Activated T-cell treated with anti-CD3 and anti-CD28 coated beads, Interleukin-2, amount 50 U/mL, for 24 hours (primary cell): ENCODE measurements at regions not wholly inside any gene's neighbourhood (a gene's known extent, or its start where the extent isn't known, plus 50 kb on each side); places are given as distances from the start of the nearest gene placed in this dataset.

ENCODE experiments used
- DNase-seq: peaks from one replicate; pipeline ENCODE4 v3.0.0-alpha.2; 2020
- H3K27ac Mint-ChIP-seq: 2 replicates; pipeline ENCODE4 v1.8.0; 2020; ENCODE audit warnings: mild to moderate bottlenecking, mixed read lengths
- H3K27me3 Mint-ChIP-seq: 2 replicates; pipeline ENCODE4 v1.8.0; 2020; ENCODE audit warnings: mixed read lengths
- H3K36me3 Mint-ChIP-seq: 2 replicates; pipeline ENCODE4 v1.8.0; 2020; ENCODE audit warnings: low read depth, mixed read lengths
- H3K4me1 Mint-ChIP-seq: 2 replicates; pipeline ENCODE4 v1.8.0; 2020; ENCODE audit warnings: low read depth, mixed read lengths
- H3K4me3 Mint-ChIP-seq: 2 replicates; pipeline ENCODE4 v1.8.0; 2020; ENCODE audit warnings: mild to moderate bottlenecking, moderate library complexity, mixed read lengths
- H3K9me3 Mint-ChIP-seq: 2 replicates; pipeline ENCODE4 v1.8.0; 2020; ENCODE audit warnings: mixed read lengths

- H3K4me3 Mint-ChIP-seq = no peak overlapping the region
- H3K27ac Mint-ChIP-seq = no peak overlapping the region
- H3K36me3 Mint-ChIP-seq = no peaks in the 10 kb centered on the region
- no peaks in the 10 kb centered on the region for H3K4me1 Mint-ChIP-seq
- peaks cover 16% of the 10 kb centered on the region for H3K9me3 Mint-ChIP-seq
- no peaks in the 10 kb centered on the region for H3K27me3 Mint-ChIP-seq
- no peak for DNase-seq
Observed at GRCh38 chr9:108142504-108143201, 653.1 kb upstream of the KLF4 start.

- Mint-ChIP-seq H3K4me3 (no peak overlapping the region), H3K36me3 (no peaks in the 10 kb centered on the region), H3K27me3 (no peaks in the 10 kb centered on the region), H3K4me1 (no peaks in the 10 kb centered on the region), H3K9me3 (peaks cover 11% of the 10 kb centered on the region), H3K27ac (no peak overlapping the region)
- no peak for DNase-seq
Observed at GRCh38 chr9:108142142-108142503, 652.6 kb upstream of the KLF4 start.

- no peaks in the 10 kb centered on the region for H3K4me1 Mint-ChIP-seq
- H3K27me3 Mint-ChIP-seq = no peaks in the 10 kb centered on the region
- peaks cover 4% of the 10 kb centered on the region for H3K9me3 Mint-ChIP-seq
- H3K4me3 Mint-ChIP-seq = no peak overlapping the region
- no peak for DNase-seq
- no peak overlapping the region for H3K27ac Mint-ChIP-seq
- H3K36me3 Mint-ChIP-seq = no peaks in the 10 kb centered on the region
Observed at GRCh38 chr9:108139900-108140299, 650.3 kb upstream of the KLF4 start.

GRCh38 chr9:108138516-108138915 is 648.9 kb upstream of the KLF4 start:
- H3K27me3 Mint-ChIP-seq = no peaks in the 10 kb centered on the region
- H3K27ac Mint-ChIP-seq = no peak overlapping the region
- DNase-seq = no peak
- H3K9me3 Mint-ChIP-seq = peaks cover 4% of the 10 kb centered on the region
- H3K4me1 Mint-ChIP-seq = no peaks in the 10 kb centered on the region
- H3K4me3 Mint-ChIP-seq = no peak overlapping the region
- H3K36me3 Mint-ChIP-seq = no peaks in the 10 kb centered on the region

GRCh38 chr9:108136656-108137055 is 647.1 kb upstream of the KLF4 start:
- no peak overlapping the region for H3K4me3 Mint-ChIP-seq
- H3K36me3 Mint-ChIP-seq = no peaks in the 10 kb centered on the region
- peaks cover 4% of the 10 kb centered on the region for H3K9me3 Mint-ChIP-seq
- no peaks in the 10 kb centered on the region for H3K27me3 Mint-ChIP-seq
- no peak for DNase-seq
- no peaks in the 10 kb centered on the region for H3K4me1 Mint-ChIP-seq
- no peak overlapping the region for H3K27ac Mint-ChIP-seq

GRCh38 chr9:108134486-108135128 is 645.0 kb upstream of the KLF4 start:
- Mint-ChIP-seq H3K9me3 (peaks cover 2% of the 10 kb centered on the region), H3K36me3 (no peaks in the 10 kb centered on the region), H3K4me1 (no peaks in the 10 kb centered on the region), H3K27me3 (no peaks in the 10 kb centered on the region), H3K27ac (no peak overlapping the region), H3K4me3 (no peak overlapping the region)
- no peak for DNase-seq

- H3K27me3 Mint-ChIP-seq = no peaks in the 10 kb centered on the region
- H3K9me3 Mint-ChIP-seq = peaks cover 2% of the 10 kb centered on the region
- no peak for DNase-seq
- H3K27ac Mint-ChIP-seq = no peak overlapping the region
- H3K4me3 Mint-ChIP-seq = no peak overlapping the region
- no peaks in the 10 kb centered on the region for H3K36me3 Mint-ChIP-seq
- no peaks in the 10 kb centered on the region for H3K4me1 Mint-ChIP-seq
Observed at GRCh38 chr9:108133680-108134079, 644.1 kb upstream of the KLF4 start.

- no peak for DNase-seq
- Mint-ChIP-seq H3K27me3 (no peaks in the 10 kb centered on the region), H3K36me3 (no peaks in the 10 kb centered on the region), H3K9me3 (no peaks in the 10 kb centered on the region), H3K27ac (no peak overlapping the region), H3K4me3 (no peak overlapping the region), H3K4me1 (no peaks in the 10 kb centered on the region)
Observed at GRCh38 chr9:108133101-108133500, 643.5 kb upstream of the KLF4 start.

GRCh38 chr9:108130905-108131304 is 641.3 kb upstream of the KLF4 start:
- Mint-ChIP-seq H3K27me3 (no peaks in the 10 kb centered on the region), H3K27ac (no peak overlapping the region), H3K4me3 (no peak overlapping the region), H3K4me1 (no peaks in the 10 kb centered on the region), H3K36me3 (no peaks in the 10 kb centered on the region), H3K9me3 (no peaks in the 10 kb centered on the region)
- DNase-seq = no peak

- Mint-ChIP-seq H3K9me3 (no peaks in the 10 kb centered on the region), H3K36me3 (no peaks in the 10 kb centered on the region), H3K4me1 (no peaks in the 10 kb centered on the region), H3K27ac (no peak overlapping the region), H3K4me3 (no peak overlapping the region), H3K27me3 (no peaks in the 10 kb centered on the region)
- no peak for DNase-seq
Observed at GRCh38 chr9:108125625-108126024, 636.1 kb upstream of the KLF4 start.

- Mint-ChIP-seq H3K4me1 (no peaks in the 10 kb centered on the region), H3K36me3 (no peaks in the 10 kb centered on the region), H3K27me3 (no peaks in the 10 kb centered on the region), H3K4me3 (no peak overlapping the region), H3K9me3 (no peaks in the 10 kb centered on the region), H3K27ac (no peak overlapping the region)
- DNase-seq = no peak
Observed at GRCh38 chr9:108119530-108120113, 630.1 kb upstream of the KLF4 start.

GRCh38 chr9:108117795-108118194 is 628.2 kb upstream of the KLF4 start:
- no peak overlapping the region for H3K27ac Mint-ChIP-seq
- H3K27me3 Mint-ChIP-seq = no peaks in the 10 kb centered on the region
- no peak overlapping the region for H3K4me3 Mint-ChIP-seq
- H3K36me3 Mint-ChIP-seq = no peaks in the 10 kb centered on the region
- DNase-seq = no peak
- H3K9me3 Mint-ChIP-seq = no peaks in the 10 kb centered on the region
- no peaks in the 10 kb centered on the region for H3K4me1 Mint-ChIP-seq

- H3K36me3 Mint-ChIP-seq = no peaks in the 10 kb centered on the region
- no peaks in the 10 kb centered on the region for H3K9me3 Mint-ChIP-seq
- no peak overlapping the region for H3K27ac Mint-ChIP-seq
- no peaks in the 10 kb centered on the region for H3K4me1 Mint-ChIP-seq
- H3K27me3 Mint-ChIP-seq = no peaks in the 10 kb centered on the region
- no peak overlapping the region for H3K4me3 Mint-ChIP-seq
- DNase-seq = no peak
Observed at GRCh38 chr9:108117306-108117705, 627.7 kb upstream of the KLF4 start.

GRCh38 chr9:108113596-108113995 is 624.0 kb upstream of the KLF4 start:
- no peak for DNase-seq
- Mint-ChIP-seq H3K4me3 (no peak overlapping the region), H3K27ac (no peak overlapping the region), H3K36me3 (no peaks in the 10 kb centered on the region), H3K4me1 (no peaks in the 10 kb centered on the region), H3K27me3 (no peaks in the 10 kb centered on the region), H3K9me3 (peaks cover 3% of the 10 kb centered on the region)

- Mint-ChIP-seq H3K27me3 (no peaks in the 10 kb centered on the region), H3K36me3 (no peaks in the 10 kb centered on the region), H3K4me1 (no peaks in the 10 kb centered on the region), H3K9me3 (peaks cover 3% of the 10 kb centered on the region), H3K27ac (no peak overlapping the region), H3K4me3 (no peak overlapping the region)
- DNase-seq = no peak
Observed at GRCh38 chr9:108109927-108110690, 620.5 kb upstream of the KLF4 start.
